WTC11 (cell line): ENCODE measurements at regions not wholly inside any gene's neighbourhood (a gene's known extent, or its start where the extent isn't known, plus 50 kb on each side); places are given as distances from the start of the nearest gene placed in this dataset.

ENCODE experiments used
- ATAC-seq: fragments of 200-7000 bp; cut with Tn5 transposase; 2 replicates; pipeline ENCODE4 v1.10.0; 2021; ENCODE audit warnings: mild to moderate bottlenecking, moderate library complexity
- CTCF ChIA-PET: fragments of 300-600 bp; sonication (Branson Sonifier 250); formaldehyde crosslinking; loops from one replicate; lab custom pipeline; 2021; ENCODE audit warnings: antibody characterized with exemption; lab: Charles Lee
- POLR2A ChIA-PET: fragments of 350-600 bp; sonication (Branson Sonifier 250); formaldehyde crosslinking; loops from one replicate; lab custom pipeline; 2021; ENCODE audit warnings: antibody characterized with exemption; lab: Charles Lee
- DNase-seq: peaks from one replicate; pipeline ENCODE4 v3.0.0; 2021; ENCODE audit warnings: low spot score
- H3K27ac Mint-ChIP-seq: 2 replicates; pipeline ENCODE4 v1.8.0; 2021; ENCODE audit warnings: mixed read lengths
- H3K27me3 Mint-ChIP-seq: 2 replicates; pipeline ENCODE4 v1.8.0; 2021; ENCODE audit warnings: low read depth, mild to moderate bottlenecking, moderate library complexity, mixed read lengths
- H3K36me3 Mint-ChIP-seq: 2 replicates; pipeline ENCODE4 v1.8.0; 2021; ENCODE audit warnings: mixed read lengths
- H3K4me1 Mint-ChIP-seq: 2 replicates; pipeline ENCODE4 v1.8.0; 2022; ENCODE audit warnings: mixed read lengths
- H3K4me3 Mint-ChIP-seq: 2 replicates; pipeline ENCODE4 v1.8.0; 2021; ENCODE audit warnings: mild to moderate bottlenecking, moderate library complexity, mixed read lengths
- H3K9me3 Mint-ChIP-seq: 2 replicates; pipeline ENCODE4 v1.8.0; 2021; ENCODE audit warnings: mixed read lengths
- FOXP1 ChIP-seq: sonication (generic); formaldehyde crosslinking; IDR thresholded peaks from 2 replicates; pipeline ENCODE4 v1.8.0; 2022; ENCODE audit warnings: missing genetic modification reagents, mild to moderate bottlenecking, moderate library complexity, borderline replicate concordance
- GABPB1 ChIP-seq: sonication (generic); formaldehyde crosslinking; IDR thresholded peaks from 2 replicates; pipeline ENCODE4 v1.8.1; 2023; ENCODE audit warnings: mild to moderate bottlenecking, missing genetic modification reagents
- GRHL2 ChIP-seq: fragments of 250-450 bp; sonication (Bioruptor Pico); IDR thresholded peaks from 2 replicates; pipeline ENCODE4 v1.8.0; 2022; ENCODE audit warnings: mild to moderate bottlenecking, moderate library complexity; ENCODE audit not compliant: insufficient replicate concordance, severe bottlenecking
- GTF2I ChIP-seq: fragments of 250-450 bp; sonication (Bioruptor Pico); conservative IDR thresholded peaks from 2 replicates; pipeline ENCODE4 v1.4.0; 2021; ENCODE audit warnings: mild to moderate bottlenecking
- JUN ChIP-seq: sonication (generic); formaldehyde crosslinking; IDR thresholded peaks from 2 replicates; pipeline ENCODE4 v1.8.0; 2023; ENCODE audit warnings: mild to moderate bottlenecking, missing genetic modification reagents
- KAT7 ChIP-seq: sonication (generic); formaldehyde crosslinking; IDR thresholded peaks from 2 replicates; pipeline ENCODE4 v1.8.1; 2023; ENCODE audit warnings: missing genetic modification reagents, mild to moderate bottlenecking, borderline replicate concordance
- MXD4 ChIP-seq: fragments of 250-450 bp; sonication (Bioruptor Pico); IDR thresholded peaks from 2 replicates; pipeline ENCODE4 v1.8.0; 2021; ENCODE audit warnings: mild to moderate bottlenecking, moderate library complexity, borderline replicate concordance
- MYBL2 ChIP-seq: sonication (generic); formaldehyde crosslinking; IDR thresholded peaks from 2 replicates; pipeline ENCODE4 v1.8.1; 2023; ENCODE audit warnings: mild to moderate bottlenecking, moderate library complexity, missing genetic modification reagents
- NFATC4 ChIP-seq: fragments of 250-450 bp; sonication (Bioruptor Pico); IDR thresholded peaks from 2 replicates; pipeline ENCODE4 v1.9.0; 2021; ENCODE audit warnings: mild to moderate bottlenecking
- PRRX2 ChIP-seq: fragments of 250-450 bp; sonication (Bioruptor Pico); IDR thresholded peaks from 2 replicates; pipeline ENCODE4 v1.8.0; 2021; ENCODE audit warnings: mild to moderate bottlenecking
- RORB ChIP-seq: fragments of 250-450 bp; sonication (Bioruptor Pico); IDR thresholded peaks from 2 replicates; pipeline ENCODE4 v1.9.0; 2021; ENCODE audit warnings: mild to moderate bottlenecking
- ZNF121 ChIP-seq: sonication (generic); formaldehyde crosslinking; IDR thresholded peaks from 2 replicates; pipeline ENCODE4 v1.8.0; 2023; ENCODE audit warnings: missing genetic modification reagents
- ZNF263 ChIP-seq: sonication (generic); formaldehyde crosslinking; IDR thresholded peaks from 2 replicates; pipeline ENCODE4 v1.8.1; 2022; ENCODE audit warnings: low read depth, mild to moderate bottlenecking, moderate library complexity, missing genetic modification reagents
- ZNF317 ChIP-seq: sonication (generic); formaldehyde crosslinking; IDR thresholded peaks from 2 replicates; pipeline ENCODE4 v1.8.1; 2023; ENCODE audit warnings: low read depth, mild to moderate bottlenecking, moderate library complexity, missing genetic modification reagents, borderline replicate concordance
- TF ChIP-seq, protein P1 (sequence below): sonication (generic); formaldehyde crosslinking; IDR thresholded peaks from 2 replicates; pipeline ENCODE4 v1.8.1; 2022; ENCODE audit warnings: low read depth, mild to moderate bottlenecking, moderate library complexity, missing genetic modification reagents, borderline replicate concordance
- TF ChIP-seq, protein P2 (sequence below): sonication (generic); formaldehyde crosslinking; IDR thresholded peaks from 2 replicates; pipeline ENCODE4 v1.8.0; 2022; ENCODE audit warnings: mild to moderate bottlenecking, missing genetic modification reagents
- TF ChIP-seq, protein P3 (sequence below): fragments of 250-450 bp; sonication (Bioruptor Pico); IDR thresholded peaks from 2 replicates; pipeline ENCODE4 v1.9.0; 2021; ENCODE audit warnings: mild to moderate bottlenecking
- TF ChIP-seq, protein P4 (sequence below): sonication (generic); formaldehyde crosslinking; IDR thresholded peaks from 2 replicates; pipeline ENCODE4 v1.8.1; 2023; ENCODE audit warnings: mild to moderate bottlenecking, missing genetic modification reagents, moderate library complexity
- TF ChIP-seq, protein P5 (sequence below): fragments of 250-450 bp; sonication (Bioruptor Pico); IDR thresholded peaks from 2 replicates; pipeline ENCODE4 v2.1.2; 2022; ENCODE audit warnings: mild to moderate bottlenecking, moderate library complexity
- TF ChIP-seq, protein P6 (sequence below): sonication (generic); formaldehyde crosslinking; IDR thresholded peaks from 2 replicates; pipeline ENCODE4 v1.8.0; 2022; ENCODE audit warnings: mild to moderate bottlenecking, missing genetic modification reagents
- TF ChIP-seq, protein P7 (sequence below): fragments of 250-450 bp; sonication (Bioruptor Pico); conservative IDR thresholded peaks from 2 replicates; pipeline ENCODE4 v1.9.0; 2021; ENCODE audit warnings: mild to moderate bottlenecking

DNA sequence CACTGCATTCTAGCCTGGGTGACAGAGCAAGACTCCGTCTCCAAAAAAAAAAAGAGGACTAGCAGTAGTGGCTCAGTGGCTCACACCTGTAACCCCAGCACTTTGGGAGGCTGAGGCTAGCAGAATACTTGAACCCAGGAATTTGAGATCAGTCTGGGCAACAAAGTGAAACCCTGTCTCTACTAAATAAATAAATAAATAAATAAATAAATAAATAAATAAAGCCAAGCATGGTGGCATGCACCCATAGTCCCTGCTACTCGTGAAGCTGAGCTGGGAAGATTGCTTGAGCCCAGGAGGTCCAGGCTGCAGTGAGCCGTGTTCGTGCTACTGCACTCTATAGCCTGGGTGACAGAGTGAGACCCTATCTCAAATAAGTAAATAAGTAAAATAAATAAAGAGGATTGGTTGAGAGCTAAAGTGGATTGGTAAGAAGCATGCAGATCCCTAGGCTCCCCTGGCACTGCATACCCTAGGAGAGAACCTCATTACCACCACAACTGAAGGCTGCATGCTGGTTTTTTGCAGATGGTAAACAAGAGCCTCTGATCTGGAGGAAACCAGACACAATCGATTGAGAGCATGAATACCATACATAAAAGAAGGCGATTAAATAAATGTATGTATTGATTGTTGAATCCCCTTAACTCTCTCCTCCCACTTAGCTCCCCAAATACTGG is 163.2 kb downstream of the REEP3 start:
- H3K27ac Mint-ChIP-seq, result no peak overlapping the region
- no peaks in the 10 kb centered on the region; the same call in 1 of the 2 replicates for H3K27me3 Mint-ChIP-seq
- H3K4me1 Mint-ChIP-seq, result peaks cover 35% of the 10 kb centered on the region
- POLR2A ChIA-PET, result no interaction called here
- peaks cover 10% of the 10 kb centered on the region for H3K9me3 Mint-ChIP-seq
- TF ChIP-seq PRRX2 (CRISPR knock-in tag), result no peak
- ATAC-seq (peak; percentile 85), DNase-seq (no peak)
- H3K36me3 Mint-ChIP-seq, result no peaks in the 10 kb centered on the region
- CTCF ChIA-PET, result interaction anchor here (0.5 to 0.6 kb wide), 2 partner anchors 17 to 403 kb away, joined by 3 to 4 read pairs; no protein-coding TSS in a partner anchor
- H3K4me3 Mint-ChIP-seq, result no peak overlapping the region

DNA sequence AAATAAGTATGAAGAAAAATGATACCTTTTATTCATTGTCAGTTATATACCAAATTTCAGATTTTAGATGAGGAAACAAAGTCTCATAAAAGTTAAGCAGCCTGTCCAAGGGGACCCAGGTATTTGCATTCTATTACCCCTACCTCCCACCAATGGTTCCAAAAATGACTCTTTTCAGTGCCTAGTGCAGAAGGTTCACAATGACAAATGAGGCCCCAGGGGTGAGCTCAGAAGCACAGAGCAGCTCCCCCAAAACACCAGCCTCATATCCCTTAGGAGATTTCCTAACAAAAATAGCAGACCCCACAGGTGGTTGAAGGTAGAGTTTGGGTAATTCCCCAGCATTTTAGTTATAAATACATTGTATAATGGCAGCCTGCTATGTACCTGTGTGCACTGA is 168.6 kb downstream of the REEP3 start:
- peaks cover 22% of the 10 kb centered on the region for H3K9me3 Mint-ChIP-seq
- ChIA-PET POLR2A (no interaction called here), CTCF (no interaction called here)
- no peak overlapping the region for H3K4me3 Mint-ChIP-seq
- H3K27me3 Mint-ChIP-seq, result no peaks in the 10 kb centered on the region
- no peak for TF ChIP-seq ZNF263 (CRISPR knock-in tag)
- no peak for TF ChIP-seq ZNF317 (CRISPR knock-in tag)
- no peak for TF ChIP-seq RORB (CRISPR knock-in tag)
- no peak for TF ChIP-seq NFATC4
- no peak for TF ChIP-seq FOXP1 (CRISPR knock-in tag)
- no peak for TF ChIP-seq ZNF121 (CRISPR knock-in tag)
- TF ChIP-seq, protein P1, sequence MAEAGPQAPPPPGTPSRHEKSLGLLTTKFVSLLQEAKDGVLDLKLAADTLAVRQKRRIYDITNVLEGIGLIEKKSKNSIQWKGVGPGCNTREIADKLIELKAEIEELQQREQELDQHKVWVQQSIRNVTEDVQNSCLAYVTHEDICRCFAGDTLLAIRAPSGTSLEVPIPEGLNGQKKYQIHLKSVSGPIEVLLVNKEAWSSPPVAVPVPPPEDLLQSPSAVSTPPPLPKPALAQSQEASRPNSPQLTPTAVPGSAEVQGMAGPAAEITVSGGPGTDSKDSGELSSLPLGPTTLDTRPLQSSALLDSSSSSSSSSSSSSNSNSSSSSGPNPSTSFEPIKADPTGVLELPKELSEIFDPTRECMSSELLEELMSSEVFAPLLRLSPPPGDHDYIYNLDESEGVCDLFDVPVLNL (CRISPR knock-in tag), result no peak
- TF ChIP-seq GABPB1 (CRISPR knock-in tag), result no peak
- TF ChIP-seq, protein P2, sequence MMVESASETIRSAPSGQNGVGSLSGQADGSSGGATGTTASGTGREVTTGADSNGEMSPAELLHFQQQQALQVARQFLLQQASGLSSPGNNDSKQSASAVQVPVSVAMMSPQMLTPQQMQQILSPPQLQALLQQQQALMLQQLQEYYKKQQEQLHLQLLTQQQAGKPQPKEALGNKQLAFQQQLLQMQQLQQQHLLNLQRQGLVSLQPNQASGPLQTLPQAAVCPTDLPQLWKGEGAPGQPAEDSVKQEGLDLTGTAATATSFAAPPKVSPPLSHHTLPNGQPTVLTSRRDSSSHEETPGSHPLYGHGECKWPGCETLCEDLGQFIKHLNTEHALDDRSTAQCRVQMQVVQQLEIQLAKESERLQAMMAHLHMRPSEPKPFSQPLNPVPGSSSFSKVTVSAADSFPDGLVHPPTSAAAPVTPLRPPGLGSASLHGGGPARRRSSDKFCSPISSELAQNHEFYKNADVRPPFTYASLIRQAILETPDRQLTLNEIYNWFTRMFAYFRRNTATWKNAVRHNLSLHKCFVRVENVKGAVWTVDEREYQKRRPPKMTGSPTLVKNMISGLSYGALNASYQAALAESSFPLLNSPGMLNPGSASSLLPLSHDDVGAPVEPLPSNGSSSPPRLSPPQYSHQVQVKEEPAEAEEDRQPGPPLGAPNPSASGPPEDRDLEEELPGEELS (CRISPR knock-in tag), result no peak
- TF ChIP-seq, protein P3, sequence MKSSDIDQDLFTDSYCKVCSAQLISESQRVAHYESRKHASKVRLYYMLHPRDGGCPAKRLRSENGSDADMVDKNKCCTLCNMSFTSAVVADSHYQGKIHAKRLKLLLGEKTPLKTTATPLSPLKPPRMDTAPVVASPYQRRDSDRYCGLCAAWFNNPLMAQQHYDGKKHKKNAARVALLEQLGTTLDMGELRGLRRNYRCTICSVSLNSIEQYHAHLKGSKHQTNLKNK, result no peak
- TF ChIP-seq, protein P4, sequence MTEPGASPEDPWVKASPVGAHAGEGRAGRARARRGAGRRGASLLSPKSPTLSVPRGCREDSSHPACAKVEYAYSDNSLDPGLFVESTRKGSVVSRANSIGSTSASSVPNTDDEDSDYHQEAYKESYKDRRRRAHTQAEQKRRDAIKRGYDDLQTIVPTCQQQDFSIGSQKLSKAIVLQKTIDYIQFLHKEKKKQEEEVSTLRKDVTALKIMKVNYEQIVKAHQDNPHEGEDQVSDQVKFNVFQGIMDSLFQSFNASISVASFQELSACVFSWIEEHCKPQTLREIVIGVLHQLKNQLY (CRISPR knock-in tag), result no peak
- TF ChIP-seq, protein P5, sequence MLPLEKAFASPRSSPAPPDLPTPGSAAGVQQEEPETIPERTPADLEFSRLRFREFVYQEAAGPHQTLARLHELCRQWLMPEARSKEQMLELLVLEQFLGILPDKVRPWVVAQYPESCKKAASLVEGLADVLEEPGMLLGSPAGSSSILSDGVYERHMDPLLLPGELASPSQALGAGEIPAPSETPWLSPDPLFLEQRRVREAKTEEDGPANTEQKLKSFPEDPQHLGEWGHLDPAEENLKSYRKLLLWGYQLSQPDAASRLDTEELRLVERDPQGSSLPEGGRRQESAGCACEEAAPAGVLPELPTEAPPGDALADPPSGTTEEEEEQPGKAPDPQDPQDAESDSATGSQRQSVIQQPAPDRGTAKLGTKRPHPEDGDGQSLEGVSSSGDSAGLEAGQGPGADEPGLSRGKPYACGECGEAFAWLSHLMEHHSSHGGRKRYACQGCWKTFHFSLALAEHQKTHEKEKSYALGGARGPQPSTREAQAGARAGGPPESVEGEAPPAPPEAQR (CRISPR knock-in tag), result no peak
- TF ChIP-seq GTF2I, result no peak
- DNase-seq, result no peak
- no peak for ATAC-seq
- H3K36me3 Mint-ChIP-seq, result peaks cover 17% of the 10 kb centered on the region
- peaks cover 9% of the 10 kb centered on the region for H3K4me1 Mint-ChIP-seq
- no peak overlapping the region for H3K27ac Mint-ChIP-seq

DNA sequence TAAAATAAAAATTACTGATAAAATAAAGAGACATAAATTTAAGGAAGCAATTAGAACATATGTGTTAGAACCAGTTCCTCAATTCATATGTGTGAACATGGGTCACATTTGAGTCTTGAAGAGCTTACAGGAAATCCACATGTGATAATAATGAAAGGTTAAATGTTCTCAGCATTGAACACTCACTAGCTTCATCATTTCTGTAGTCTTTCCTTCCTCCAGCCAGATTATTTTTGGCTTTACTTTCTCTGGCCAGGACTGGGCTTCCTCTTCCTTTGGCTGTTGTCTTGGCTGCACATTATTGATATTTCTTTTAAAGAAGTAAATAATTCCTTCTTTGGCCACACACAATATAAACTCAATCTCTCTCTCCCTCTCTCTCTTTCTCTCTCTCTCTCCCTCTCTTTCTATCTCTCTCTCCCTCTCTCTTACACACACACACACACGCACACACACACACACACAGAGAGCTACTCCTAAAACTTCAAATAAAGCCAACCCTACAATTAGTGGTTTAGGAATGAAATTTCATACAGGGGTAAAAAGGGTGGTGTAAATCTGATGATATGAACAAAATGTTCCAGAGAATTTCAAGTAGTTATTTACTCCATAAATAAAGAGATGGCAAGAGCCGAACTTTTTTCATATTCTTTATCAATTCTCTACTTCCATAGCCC is 171.2 kb downstream of the REEP3 start:
- Mint-ChIP-seq H3K9me3 (peaks cover 23% of the 10 kb centered on the region), H3K4me1 (no peaks in the 10 kb centered on the region), H3K36me3 (peaks cover 17% of the 10 kb centered on the region), H3K27ac (no peak overlapping the region), H3K27me3 (no peaks in the 10 kb centered on the region), H3K4me3 (no peak overlapping the region)
- ChIA-PET CTCF (no interaction called here), POLR2A (no interaction called here)
- ATAC-seq (no peak), DNase-seq (no peak)
- TF ChIP-seq RORB (CRISPR knock-in tag), result no peak
- TF ChIP-seq, protein P6, sequence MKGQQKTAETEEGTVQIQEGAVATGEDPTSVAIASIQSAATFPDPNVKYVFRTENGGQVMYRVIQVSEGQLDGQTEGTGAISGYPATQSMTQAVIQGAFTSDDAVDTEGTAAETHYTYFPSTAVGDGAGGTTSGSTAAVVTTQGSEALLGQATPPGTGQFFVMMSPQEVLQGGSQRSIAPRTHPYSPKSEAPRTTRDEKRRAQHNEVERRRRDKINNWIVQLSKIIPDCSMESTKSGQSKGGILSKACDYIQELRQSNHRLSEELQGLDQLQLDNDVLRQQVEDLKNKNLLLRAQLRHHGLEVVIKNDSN (CRISPR knock-in tag), result no peak
- TF ChIP-seq, protein P7, sequence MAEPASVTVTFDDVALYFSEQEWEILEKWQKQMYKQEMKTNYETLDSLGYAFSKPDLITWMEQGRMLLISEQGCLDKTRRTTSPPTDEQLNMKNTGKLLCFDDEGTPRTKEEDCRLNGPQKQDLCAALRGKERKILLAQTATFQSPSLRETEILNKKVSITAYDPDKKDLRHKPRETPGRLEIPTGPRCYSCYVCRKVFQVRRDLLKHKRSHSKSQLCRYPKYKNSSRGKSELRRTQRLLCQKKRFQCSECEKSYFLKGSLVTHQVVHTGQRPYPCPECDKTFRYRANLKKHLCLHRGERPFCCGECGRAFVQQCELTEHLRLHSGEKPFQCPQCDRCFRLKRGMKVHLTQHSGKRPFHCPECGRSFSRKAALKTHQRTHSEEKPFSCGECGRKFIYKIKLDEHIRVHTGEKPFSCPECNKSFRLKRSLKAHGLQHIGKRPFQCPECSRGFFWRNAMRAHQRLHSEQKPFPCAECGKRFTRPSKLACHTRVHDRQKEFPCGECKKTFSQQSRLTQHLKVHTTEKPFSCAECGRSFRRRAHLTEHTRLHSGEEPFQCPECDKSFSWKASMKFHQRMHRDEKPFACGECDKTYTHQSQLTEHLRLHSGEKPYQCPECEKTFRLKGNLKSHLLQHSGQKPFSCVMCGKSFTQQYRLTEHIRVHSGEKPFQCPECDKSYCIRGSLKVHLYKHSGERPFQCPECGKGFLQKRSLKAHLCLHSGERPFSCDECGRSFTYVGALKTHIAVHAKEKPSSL (CRISPR knock-in tag), result no peak
- TF ChIP-seq, protein P5 (CRISPR knock-in tag), result no peak
- TF ChIP-seq KAT7 (CRISPR knock-in tag), result no peak
- no peak for TF ChIP-seq JUN (CRISPR knock-in tag)
- TF ChIP-seq MXD4 (CRISPR knock-in tag), result no peak
- TF ChIP-seq GRHL2, result no peak
- TF ChIP-seq MYBL2, result no peak
